ENCODE measurements at regions not wholly inside any gene's neighbourhood (a gene's known extent, or its start where the extent isn't known, plus 50 kb on each side); places are given as distances from the start of the nearest gene placed in this dataset.

GRCh38 chr12:114916541-114916940 is 232.6 kb upstream of the TBX3 start:
- Histone ChIP-seq H3K4me2 (ENCODE audit: low read length) (no peak overlapping the region), H3K79me2 (ENCODE audit: insufficient read depth, low read length) (no peaks in the 10 kb centered on the region), H3K4me1 (ENCODE audit: control insufficient read depth in 1 of 2, insufficient read depth in 2 of 2, low read length in 2 of 2) (peaks cover 14 to 36% of the 10 kb centered on the region in 2 experiments; a peak in 3 of 4 replicates), H3K36me3 (ENCODE audit: control insufficient read depth in 1 of 2, insufficient read depth in 2 of 2, low read length in 2 of 2) (no peaks in the 10 kb centered on the region), H3K27ac (ENCODE audit: low read depth, low read length) (no peak overlapping the region), H3K9me2 (ENCODE audit: insufficient read depth) (no peaks in the 10 kb centered on the region), H3K9me3 (ENCODE audit: control insufficient read depth in 1 of 2, insufficient read depth in 1 of 2, low read depth in 1 of 2, low read length in 2 of 2) (no peaks in the 10 kb centered on the region), H2AFZ (ENCODE audit: low read depth, low read length, poor library complexity, severe bottlenecking) (no peak overlapping the region), H3K9ac (ENCODE audit: low read length) (no peak overlapping the region), H3K4me3 (replicated peaks in 1 of 2; ENCODE audit: low read depth in 1 of 2, low read length in 2 of 2) (no peak overlapping the region), H3K27me3 (ENCODE audit: insufficient read depth, low read length) (peaks cover 2% of the 10 kb centered on the region; the same call in 1 of the 2 replicates), H4K20me1 (ENCODE audit: insufficient read depth) (no peaks in the 10 kb centered on the region)
- ChIA-PET RAD21 (ENCODE audit: low non-redundant PET in 1 of 2, low total read pairs in 2 of 2, uncharacterized antibody in 2 of 2, unreplicated experiment in 2 of 2) (no interaction called here), CTCF (no interaction called here), POLR2A (no interaction called here)
- no TSS peak for BruUV-seq (replicated peaks)
- intact Hi-C loops (cut with micrococcal nuclease), result no loop called here
- TF ChIP-seq, protein P1, sequence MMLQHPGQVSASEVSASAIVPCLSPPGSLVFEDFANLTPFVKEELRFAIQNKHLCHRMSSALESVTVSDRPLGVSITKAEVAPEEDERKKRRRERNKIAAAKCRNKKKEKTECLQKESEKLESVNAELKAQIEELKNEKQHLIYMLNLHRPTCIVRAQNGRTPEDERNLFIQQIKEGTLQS (IDR thresholded peaks at IDR 0.05), result no peak
- TF ChIP-seq POLR2A (IDR thresholded peaks at IDR 0.05; ENCODE audit: borderline replicate concordance, extremely low read depth, insufficient read depth, insufficient read length), result no peak
- TF ChIP-seq ZNF274 (IDR thresholded peaks at IDR 0.05; ENCODE audit: low read depth, low read length), result no peak
- TF ChIP-seq ZBTB33 (IDR thresholded peaks at IDR 0.05; ENCODE audit: extremely low read depth, insufficient replicate concordance, low read length), result no peak
- TF ChIP-seq SRF (IDR thresholded peaks at IDR 0.05; ENCODE audit: low read depth), result no peak
- no peak for TF ChIP-seq ELF1 (IDR thresholded peaks at IDR 0.05; ENCODE audit: borderline replicate concordance, low read depth)
- TF ChIP-seq POLR2AphosphoS5 (IDR thresholded peaks at IDR 0.05; ENCODE audit: low read depth, low read length), result no peak
- TF ChIP-seq RAD21 (IDR thresholded peaks at IDR 0.05; ENCODE audit: low read depth), result no peak
- TF ChIP-seq CBX3 (IDR thresholded peaks at IDR 0.05; ENCODE audit: low read depth), result no peak
- TF ChIP-seq FOSL1 (IDR thresholded peaks at IDR 0.05; ENCODE audit: low read depth), result no peak
- no peak for TF ChIP-seq TCF7L2 (IDR thresholded peaks at IDR 0.05; ENCODE audit: borderline replicate concordance, extremely low read depth, insufficient read depth, insufficient read length)
- TF ChIP-seq MAX (IDR thresholded peaks at IDR 0.05), result no peak
- no peak for TF ChIP-seq CEBPB (IDR thresholded peaks at IDR 0.05; ENCODE audit: low read depth)
- TF ChIP-seq EGR1 (IDR thresholded peaks at IDR 0.05; ENCODE audit: low read depth), result no peak
- no peak for TF ChIP-seq CTCF (IDR thresholded peaks at IDR 0.05 in 2 of 3, conservative IDR thresholded peaks at IDR 0.05 in 1 of 3; ENCODE audit: borderline replicate concordance in 1 of 3, insufficient read depth in 1 of 3, low read depth in 2 of 3, low read length in 2 of 3)
- no peak for TF ChIP-seq ZFX (IDR thresholded peaks at IDR 0.05)
- ATAC-seq, result no peak
- no peak for DNase-seq (ENCODE audit: low read depth, low spot score)

Measured in HCT116 (cell line).